ENCODE measurements at regions not wholly inside any gene's neighbourhood (a gene's known extent, or its start where the extent isn't known, plus 50 kb on each side); places are given as distances from the start of the nearest gene placed in this dataset.

GRCh38 chr2:15875969-15876705 lies 64.2 kb upstream of the MYCN start:
- intact Hi-C loops (cut with micrococcal nuclease) = no loop called here

GRCh38 chr2:15880226-15881119 lies 59.9 kb upstream of the MYCN start:
- intact Hi-C loops (cut with micrococcal nuclease) = no loop called here

GRCh38 chr2:15881120-15881433 lies 59.3 kb upstream of the MYCN start:
- intact Hi-C loops (cut with micrococcal nuclease) = no loop called here

GRCh38 chr2:15881676-15882075 lies 58.7 kb upstream of the MYCN start:
- intact Hi-C loops (cut with micrococcal nuclease) = no loop called here

- intact Hi-C loops (cut with micrococcal nuclease) = no loop called here
Measured at GRCh38 chr2:15882761-15883497, 57.4 kb upstream of the MYCN start.

GRCh38 chr2:15883684-15884083 lies 56.7 kb upstream of the MYCN start:
- intact Hi-C loops (cut with micrococcal nuclease) = no loop called here

GRCh38 chr2:15884790-15885189 lies 55.6 kb upstream of the MYCN start:
- intact Hi-C loops (cut with micrococcal nuclease) = no loop called here

- intact Hi-C loops (cut with micrococcal nuclease) = no loop called here
Measured at GRCh38 chr2:15886231-15886630, 54.1 kb upstream of the MYCN start.

GRCh38 chr2:15889442-15890123 lies 50.8 kb upstream of the MYCN start:
- intact Hi-C loops (cut with micrococcal nuclease) = no loop called here

- intact Hi-C loops (cut with micrococcal nuclease) = no loop called here
Measured at GRCh38 chr2:15890124-15890754, 50.1 kb upstream of the MYCN start.
